ENCODE measurements at regions not wholly inside any gene's neighbourhood (a gene's known extent, or its start where the extent isn't known, plus 50 kb on each side); places are given as distances from the start of the nearest gene placed in this dataset.

GRCh38 chr9:129520082-129520481, 100.8 kb downstream of the C9orf50 start:
- no peak for TF ChIP-seq GATA3 (IDR thresholded peaks at IDR 0.05; ENCODE audit: low read depth, low read length)
- TF ChIP-seq GATA2 (IDR thresholded peaks at IDR 0.05; ENCODE audit: low read depth, low read length), result no peak

- TF ChIP-seq GATA2 (IDR thresholded peaks at IDR 0.05; ENCODE audit: low read depth, low read length) (no peak), GATA3 (IDR thresholded peaks at IDR 0.05; ENCODE audit: low read depth, low read length) (no peak)
Measured at GRCh38 chr9:129518074-129518473, 102.8 kb downstream of the C9orf50 start.

GRCh38 chr9:129517006-129517405, 103.9 kb downstream of the C9orf50 start:
- no peak for TF ChIP-seq GATA3 (IDR thresholded peaks at IDR 0.05; ENCODE audit: low read depth, low read length)
- no peak for TF ChIP-seq GATA2 (IDR thresholded peaks at IDR 0.05; ENCODE audit: low read depth, low read length)

- TF ChIP-seq GATA3 (IDR thresholded peaks at IDR 0.05; ENCODE audit: low read depth, low read length) (no peak), GATA2 (IDR thresholded peaks at IDR 0.05; ENCODE audit: low read depth, low read length) (no peak)
Measured at GRCh38 chr9:129514891-129515290, 106.0 kb downstream of the C9orf50 start.

GRCh38 chr9:129514497-129514867, 106.4 kb downstream of the C9orf50 start:
- TF ChIP-seq GATA2 (IDR thresholded peaks at IDR 0.05; ENCODE audit: low read depth, low read length) (no peak), GATA3 (IDR thresholded peaks at IDR 0.05; ENCODE audit: low read depth, low read length) (no peak)

GRCh38 chr9:129513856-129514496, 106.9 kb downstream of the C9orf50 start:
- no peak for TF ChIP-seq GATA2 (IDR thresholded peaks at IDR 0.05; ENCODE audit: low read depth, low read length)
- no peak for TF ChIP-seq GATA3 (IDR thresholded peaks at IDR 0.05; ENCODE audit: low read depth, low read length)

GRCh38 chr9:129513282-129513681, 107.6 kb downstream of the C9orf50 start:
- no peak for TF ChIP-seq GATA2 (IDR thresholded peaks at IDR 0.05; ENCODE audit: low read depth, low read length)
- TF ChIP-seq GATA3 (IDR thresholded peaks at IDR 0.05; ENCODE audit: low read depth, low read length), result no peak

- no peak for TF ChIP-seq GATA3 (IDR thresholded peaks at IDR 0.05; ENCODE audit: low read depth, low read length)
- TF ChIP-seq GATA2 (IDR thresholded peaks at IDR 0.05; ENCODE audit: low read depth, low read length), result no peak
Measured at GRCh38 chr9:129511285-129511900, 109.5 kb downstream of the C9orf50 start.

GRCh38 chr9:129509533-129509928, 111.4 kb downstream of the C9orf50 start:
- no peak for TF ChIP-seq GATA2 (IDR thresholded peaks at IDR 0.05; ENCODE audit: low read depth, low read length)

GRCh38 chr9:129507805-129508204, 113.1 kb downstream of the C9orf50 start:
- TF ChIP-seq GATA3 (IDR thresholded peaks at IDR 0.05; ENCODE audit: low read depth, low read length) (no peak), GATA2 (IDR thresholded peaks at IDR 0.05; ENCODE audit: low read depth, low read length) (no peak)

GRCh38 chr9:129506892-129507291, 114.0 kb downstream of the C9orf50 start:
- no peak for TF ChIP-seq GATA2 (IDR thresholded peaks at IDR 0.05; ENCODE audit: low read depth, low read length)
- no peak for TF ChIP-seq GATA3 (IDR thresholded peaks at IDR 0.05; ENCODE audit: low read depth, low read length)

- no peak for TF ChIP-seq GATA2 (IDR thresholded peaks at IDR 0.05; ENCODE audit: low read depth, low read length)
- no peak for TF ChIP-seq GATA3 (IDR thresholded peaks at IDR 0.05; ENCODE audit: low read depth, low read length)
Measured at GRCh38 chr9:129506041-129506440, 114.9 kb downstream of the C9orf50 start.

GRCh38 chr9:129505270-129505902, 115.5 kb downstream of the C9orf50 start:
- TF ChIP-seq GATA3 (IDR thresholded peaks at IDR 0.05; ENCODE audit: low read depth, low read length), result no peak
- no peak for TF ChIP-seq GATA2 (IDR thresholded peaks at IDR 0.05; ENCODE audit: low read depth, low read length)

- TF ChIP-seq GATA2 (IDR thresholded peaks at IDR 0.05; ENCODE audit: low read depth, low read length) (no peak), GATA3 (IDR thresholded peaks at IDR 0.05; ENCODE audit: low read depth, low read length) (no peak)
Measured at GRCh38 chr9:129504404-129504803, 116.5 kb downstream of the C9orf50 start.

- TF ChIP-seq GATA3 (IDR thresholded peaks at IDR 0.05; ENCODE audit: low read depth, low read length) (no peak), GATA2 (IDR thresholded peaks at IDR 0.05; ENCODE audit: low read depth, low read length) (no peak)
Measured at GRCh38 chr9:129501771-129502319, 119.1 kb downstream of the C9orf50 start.

Data from SH-SY5Y (cell line).